NCI-H2196 treated with DMSO at 0.1 percent for 48 hours (cell line): ENCODE measurements at regions not wholly inside any gene's neighbourhood (a gene's known extent, or its start where the extent isn't known, plus 50 kb on each side); places are given as distances from the start of the nearest gene placed in this dataset.

ENCODE experiments used
- DNase-seq: peaks from one replicate; lab custom pipeline; 2025; ENCODE audit not compliant: unreplicated experiment; lab: John Stamatoyannopoulos, UW

- DNase-seq: no peak
These were observed 242.2 kb upstream of the PPP2R2D start for GRCh38 chr10:131658476-131659110.

- no peak for DNase-seq
These were observed 240.4 kb upstream of the PPP2R2D start for GRCh38 chr10:131660427-131660826.

GRCh38 chr10:131662851-131663250 lies 238.0 kb upstream of the PPP2R2D start:
- no peak for DNase-seq

GRCh38 chr10:131663351-131663750 lies 237.5 kb upstream of the PPP2R2D start:
- no peak for DNase-seq

- DNase-seq: no peak
These were observed 234.7 kb upstream of the PPP2R2D start for GRCh38 chr10:131666091-131666490.

GRCh38 chr10:131667047-131667446 lies 233.8 kb upstream of the PPP2R2D start:
- no peak for DNase-seq

- DNase-seq: no peak
These were observed 233.2 kb upstream of the PPP2R2D start for GRCh38 chr10:131667561-131667960.

GRCh38 chr10:131668903-131669302 lies 231.9 kb upstream of the PPP2R2D start:
- no peak for DNase-seq

- DNase-seq: no peak
These were observed 231.0 kb upstream of the PPP2R2D start for GRCh38 chr10:131669838-131670237.

- DNase-seq: no peak
These were observed 230.5 kb upstream of the PPP2R2D start for GRCh38 chr10:131670341-131670740.

- no peak for DNase-seq
These were observed 227.4 kb upstream of the PPP2R2D start for GRCh38 chr10:131673396-131673795.

- DNase-seq: no peak
These were observed 226.7 kb upstream of the PPP2R2D start for GRCh38 chr10:131674130-131674529.

- DNase-seq: no peak
These were observed 225.7 kb upstream of the PPP2R2D start for GRCh38 chr10:131675104-131675503.

- DNase-seq: no peak
These were observed 224.6 kb upstream of the PPP2R2D start for GRCh38 chr10:131676046-131676799.

- no peak for DNase-seq
These were observed 223.9 kb upstream of the PPP2R2D start for GRCh38 chr10:131676800-131677421.

GRCh38 chr10:131677671-131678070 lies 223.1 kb upstream of the PPP2R2D start:
- no peak for DNase-seq

GRCh38 chr10:131678171-131678570 lies 222.6 kb upstream of the PPP2R2D start:
- DNase-seq: no peak

GRCh38 chr10:131678613-131679012 lies 222.2 kb upstream of the PPP2R2D start:
- DNase-seq: no peak

- DNase-seq: no peak
These were observed 220.9 kb upstream of the PPP2R2D start for GRCh38 chr10:131679926-131680325.

- no peak for DNase-seq
These were observed 219.7 kb upstream of the PPP2R2D start for GRCh38 chr10:131681122-131681521.

- no peak for DNase-seq
These were observed 219.2 kb upstream of the PPP2R2D start for GRCh38 chr10:131681656-131682055.

- DNase-seq: no peak
These were observed 218.4 kb upstream of the PPP2R2D start for GRCh38 chr10:131682271-131682962.
